ENCODE measurements at regions not wholly inside any gene's neighbourhood (a gene's known extent, or its start where the extent isn't known, plus 50 kb on each side); places are given as distances from the start of the nearest gene placed in this dataset.

DNA sequence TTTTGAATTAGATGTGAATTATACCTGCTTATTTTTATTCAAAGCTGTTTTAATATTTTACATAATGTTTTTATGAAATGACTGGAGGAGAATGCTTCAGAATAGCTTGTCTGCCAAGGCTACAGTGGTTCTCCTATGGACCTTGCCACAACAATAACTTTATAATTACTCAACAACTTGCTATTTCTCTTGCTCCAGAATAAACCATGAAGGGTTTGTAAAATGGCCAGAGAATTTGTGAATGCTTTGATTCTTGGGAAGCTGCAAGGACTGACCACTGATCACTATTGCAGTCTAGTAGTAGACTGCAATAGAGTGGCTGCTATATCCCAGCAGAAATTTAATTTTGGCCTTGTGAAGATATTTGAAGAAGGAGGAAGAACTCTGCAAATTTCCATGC lies 199.7 kb downstream of the FAT3 start:
- TF ChIP-seq, protein P1, sequence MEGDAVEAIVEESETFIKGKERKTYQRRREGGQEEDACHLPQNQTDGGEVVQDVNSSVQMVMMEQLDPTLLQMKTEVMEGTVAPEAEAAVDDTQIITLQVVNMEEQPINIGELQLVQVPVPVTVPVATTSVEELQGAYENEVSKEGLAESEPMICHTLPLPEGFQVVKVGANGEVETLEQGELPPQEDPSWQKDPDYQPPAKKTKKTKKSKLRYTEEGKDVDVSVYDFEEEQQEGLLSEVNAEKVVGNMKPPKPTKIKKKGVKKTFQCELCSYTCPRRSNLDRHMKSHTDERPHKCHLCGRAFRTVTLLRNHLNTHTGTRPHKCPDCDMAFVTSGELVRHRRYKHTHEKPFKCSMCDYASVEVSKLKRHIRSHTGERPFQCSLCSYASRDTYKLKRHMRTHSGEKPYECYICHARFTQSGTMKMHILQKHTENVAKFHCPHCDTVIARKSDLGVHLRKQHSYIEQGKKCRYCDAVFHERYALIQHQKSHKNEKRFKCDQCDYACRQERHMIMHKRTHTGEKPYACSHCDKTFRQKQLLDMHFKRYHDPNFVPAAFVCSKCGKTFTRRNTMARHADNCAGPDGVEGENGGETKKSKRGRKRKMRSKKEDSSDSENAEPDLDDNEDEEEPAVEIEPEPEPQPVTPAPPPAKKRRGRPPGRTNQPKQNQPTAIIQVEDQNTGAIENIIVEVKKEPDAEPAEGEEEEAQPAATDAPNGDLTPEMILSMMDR (IDR thresholded peaks at IDR 0.05): no peak
- TF ChIP-seq POLR2A (IDR thresholded peaks at IDR 0.05): no peak

Data from heart left ventricle (tissue), 13 donors.